PC-9 (cell line): ENCODE measurements at regions not wholly inside any gene's neighbourhood (a gene's known extent, or its start where the extent isn't known, plus 50 kb on each side); places are given as distances from the start of the nearest gene placed in this dataset.

Experiments used
- EZH2 ChIP-seq: fragments of 200-600 bp; sonication (generic); IDR thresholded peaks from 2 replicates; pipeline ENCODE4 v1.8.0; 2017; ENCODE audit warnings: antibody characterized with exemption, low read depth
- TF ChIP-seq, protein P1 (sequence below): fragments of 200-600 bp; sonication (generic); conservative IDR thresholded peaks from 2 replicates; pipeline ENCODE4 v1.6.1; 2017; ENCODE audit warnings: mixed run types, antibody characterized with exemption, mild to moderate bottlenecking, moderate library complexity

DNA sequence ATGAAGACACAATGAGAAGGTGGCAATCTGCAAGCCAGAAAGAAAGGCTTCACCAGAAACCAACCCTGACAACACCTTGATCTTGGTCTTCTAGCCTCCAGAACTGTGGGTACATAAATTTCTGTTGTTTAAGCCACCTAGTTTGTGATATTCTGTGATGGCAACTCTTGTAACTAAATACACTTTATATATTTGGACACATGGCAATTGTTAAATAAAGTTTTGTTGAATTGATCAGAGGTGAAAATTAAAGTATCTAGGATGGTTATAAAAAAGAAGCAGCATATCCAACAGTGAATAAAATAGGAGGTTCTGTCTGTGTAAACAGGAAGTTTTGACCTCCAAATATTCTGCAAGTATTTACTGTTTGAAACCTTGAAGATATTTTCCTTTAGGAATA is 516.3 kb downstream of the SOX5 start:
- no peak for TF ChIP-seq EZH2
- TF ChIP-seq, protein P1, sequence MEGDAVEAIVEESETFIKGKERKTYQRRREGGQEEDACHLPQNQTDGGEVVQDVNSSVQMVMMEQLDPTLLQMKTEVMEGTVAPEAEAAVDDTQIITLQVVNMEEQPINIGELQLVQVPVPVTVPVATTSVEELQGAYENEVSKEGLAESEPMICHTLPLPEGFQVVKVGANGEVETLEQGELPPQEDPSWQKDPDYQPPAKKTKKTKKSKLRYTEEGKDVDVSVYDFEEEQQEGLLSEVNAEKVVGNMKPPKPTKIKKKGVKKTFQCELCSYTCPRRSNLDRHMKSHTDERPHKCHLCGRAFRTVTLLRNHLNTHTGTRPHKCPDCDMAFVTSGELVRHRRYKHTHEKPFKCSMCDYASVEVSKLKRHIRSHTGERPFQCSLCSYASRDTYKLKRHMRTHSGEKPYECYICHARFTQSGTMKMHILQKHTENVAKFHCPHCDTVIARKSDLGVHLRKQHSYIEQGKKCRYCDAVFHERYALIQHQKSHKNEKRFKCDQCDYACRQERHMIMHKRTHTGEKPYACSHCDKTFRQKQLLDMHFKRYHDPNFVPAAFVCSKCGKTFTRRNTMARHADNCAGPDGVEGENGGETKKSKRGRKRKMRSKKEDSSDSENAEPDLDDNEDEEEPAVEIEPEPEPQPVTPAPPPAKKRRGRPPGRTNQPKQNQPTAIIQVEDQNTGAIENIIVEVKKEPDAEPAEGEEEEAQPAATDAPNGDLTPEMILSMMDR: no peak
